ENCODE measurements at regions not wholly inside any gene's neighbourhood (a gene's known extent, or its start where the extent isn't known, plus 50 kb on each side); places are given as distances from the start of the nearest gene placed in this dataset.

DNA sequence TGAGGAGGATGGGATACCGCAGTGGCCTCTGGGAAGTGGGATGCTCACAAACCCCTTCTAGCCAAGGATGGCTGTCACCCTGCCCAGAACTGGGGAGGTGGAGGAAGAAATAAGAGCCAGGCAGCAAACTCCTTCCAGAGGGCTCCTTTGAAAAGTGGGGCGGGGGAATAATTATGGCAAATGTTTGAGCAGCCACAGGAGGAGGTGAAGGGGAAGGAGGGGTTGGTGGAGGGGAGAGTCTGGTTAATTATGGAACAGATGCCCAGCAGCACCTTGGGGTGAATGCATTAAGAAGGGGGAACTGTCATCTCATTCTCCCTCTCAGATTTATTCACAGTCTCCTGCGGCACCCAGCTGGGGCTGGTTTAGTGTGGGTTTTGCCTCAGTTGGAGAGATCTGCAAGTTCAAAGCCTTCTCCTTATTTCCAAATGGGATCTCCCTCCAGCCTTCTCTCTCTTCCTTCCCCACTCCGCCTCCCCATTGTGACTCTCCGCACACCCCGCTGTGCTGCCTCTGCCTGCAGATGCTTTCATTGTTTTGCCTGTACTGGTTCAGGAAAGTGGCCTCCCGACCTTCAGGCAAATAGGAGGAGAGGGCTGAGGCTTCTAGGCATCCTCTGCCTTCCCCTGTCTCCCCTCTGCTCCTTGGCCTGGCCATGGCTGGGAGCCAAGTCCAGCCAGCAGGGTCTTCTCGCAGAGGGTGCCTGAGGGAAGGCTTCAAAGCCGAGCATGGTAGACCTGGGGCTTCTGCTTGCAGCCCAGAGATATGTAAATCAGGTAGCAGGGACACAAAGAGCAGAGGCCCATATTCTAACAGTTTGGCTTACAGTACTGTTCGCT is 457.2 kb upstream of the MEX3C start:
- DNase-seq: no peak

DNA sequence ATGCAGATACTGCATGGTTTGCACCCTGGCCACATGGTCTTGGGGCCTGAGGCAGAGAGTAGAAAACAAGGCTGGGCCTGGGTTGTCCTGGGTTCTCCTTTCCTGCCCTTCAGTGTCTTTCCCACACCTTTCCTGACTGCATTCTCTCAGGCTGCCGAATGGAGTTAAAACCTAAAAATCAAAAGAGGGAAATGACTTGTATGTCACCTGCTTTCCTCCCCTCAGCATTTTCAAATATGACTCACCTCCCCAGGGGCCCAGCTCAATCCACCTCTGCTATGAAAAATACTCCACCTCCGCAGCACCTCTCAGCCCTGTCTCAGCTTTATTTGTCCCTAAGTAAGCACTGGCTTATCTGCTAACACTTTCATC is 457.8 kb upstream of the MEX3C start:
- DNase-seq: no peak

DNA sequence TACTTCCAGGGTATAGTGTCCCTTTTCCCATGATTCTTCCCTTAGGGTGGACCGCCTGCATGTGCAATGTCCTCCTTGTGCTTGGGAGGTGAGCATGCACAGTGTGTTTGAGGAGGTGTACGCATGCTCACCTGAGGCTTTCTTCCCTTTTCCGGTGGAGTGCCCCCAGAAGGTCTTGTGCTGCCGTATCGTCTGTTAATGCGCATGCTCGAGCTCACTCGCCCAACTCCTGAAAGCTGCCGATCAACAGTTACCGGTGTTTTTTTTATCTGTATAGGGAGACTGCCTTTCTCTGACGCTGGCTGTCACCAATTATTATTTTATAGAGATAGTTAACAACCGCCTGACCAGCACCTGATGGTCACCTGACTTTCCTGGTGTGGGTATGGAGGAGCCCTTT is 458.8 kb upstream of the MEX3C start:
- DNase-seq: no peak

DNA sequence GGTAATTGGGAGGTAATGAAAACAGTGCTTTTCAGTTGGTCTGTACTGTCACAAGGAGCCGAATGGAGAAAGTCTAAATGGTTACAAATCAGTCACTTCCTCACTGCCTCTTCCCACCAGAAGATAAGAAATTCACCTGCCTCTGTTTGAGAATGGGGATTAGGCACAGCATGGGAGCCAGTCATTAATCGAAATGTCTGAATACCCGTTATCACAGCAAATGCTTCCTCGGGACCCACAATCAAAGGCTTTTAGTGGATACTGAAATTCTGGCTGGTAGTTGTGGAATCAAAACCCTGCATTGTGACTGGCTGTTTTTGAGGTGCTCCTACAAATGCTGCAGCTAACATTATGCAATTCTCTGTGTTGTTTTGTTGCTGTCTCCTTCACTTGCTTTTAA is 461.0 kb upstream of the MEX3C start:
- DNase-seq: no peak

DNA sequence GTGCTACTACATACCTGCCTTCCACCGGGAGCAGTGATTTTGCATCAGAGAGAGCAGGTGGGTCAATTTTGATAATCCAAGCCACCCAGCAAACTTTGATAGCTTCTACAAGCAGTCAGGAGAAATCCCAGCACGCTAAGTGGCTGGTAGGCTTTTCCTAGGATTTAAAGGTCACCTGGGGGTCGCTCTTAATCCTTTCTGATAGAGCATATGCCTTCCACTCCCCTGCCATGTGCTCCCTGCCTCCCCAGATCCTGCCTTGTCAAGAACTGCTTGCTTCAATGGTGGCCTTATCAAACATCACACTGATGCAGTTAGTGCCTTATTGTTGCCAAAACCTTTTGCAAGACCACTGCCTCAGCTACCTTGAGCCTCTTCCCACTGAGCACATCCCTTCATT is 462.3 kb upstream of the MEX3C start:
- DNase-seq: no peak

DNA sequence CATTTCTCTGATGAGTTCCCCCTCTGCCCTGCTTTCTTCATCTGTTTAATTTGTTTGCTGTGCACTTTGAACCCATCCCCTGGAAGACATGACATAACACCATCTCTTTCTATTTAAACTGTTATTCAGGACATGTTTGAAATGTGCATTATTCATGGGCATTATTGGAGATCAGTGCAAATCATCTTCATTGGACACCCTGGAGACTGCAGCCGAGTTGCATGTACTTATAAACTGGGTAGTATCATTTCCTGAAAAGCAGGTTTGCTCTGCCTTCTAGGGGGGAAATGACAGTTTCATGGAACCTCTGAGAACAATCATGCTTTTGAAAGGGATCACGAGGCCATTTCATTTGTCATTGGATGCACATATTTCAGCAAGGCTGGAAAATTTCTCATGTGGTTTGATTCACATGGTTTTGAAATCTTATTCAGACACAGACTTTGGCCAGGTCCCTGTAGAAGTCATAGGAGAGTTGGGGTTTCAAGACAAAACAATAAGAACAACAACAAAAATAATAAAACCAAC is 462.8 kb upstream of the MEX3C start:
- DNase-seq: no peak

DNA sequence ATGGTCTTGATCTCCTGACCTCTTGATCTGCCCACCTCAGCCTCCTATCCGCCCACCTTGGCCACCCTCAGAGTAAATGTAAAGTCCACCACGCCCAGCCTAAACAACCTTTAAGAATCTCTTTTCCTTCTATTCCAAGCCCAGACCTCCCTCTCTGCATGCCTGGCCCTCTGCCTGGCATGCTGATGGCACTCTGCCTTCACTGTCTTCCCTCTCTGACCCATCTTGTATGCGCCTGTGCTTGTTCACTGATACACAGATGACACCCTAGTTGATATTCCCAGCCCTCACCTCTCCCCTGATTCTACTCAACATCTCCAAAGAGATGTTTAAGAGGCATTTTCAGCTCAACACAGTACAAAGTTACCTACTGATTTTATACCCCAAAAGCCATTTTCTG is 466.8 kb upstream of the MEX3C start:
- no peak for DNase-seq

DNA sequence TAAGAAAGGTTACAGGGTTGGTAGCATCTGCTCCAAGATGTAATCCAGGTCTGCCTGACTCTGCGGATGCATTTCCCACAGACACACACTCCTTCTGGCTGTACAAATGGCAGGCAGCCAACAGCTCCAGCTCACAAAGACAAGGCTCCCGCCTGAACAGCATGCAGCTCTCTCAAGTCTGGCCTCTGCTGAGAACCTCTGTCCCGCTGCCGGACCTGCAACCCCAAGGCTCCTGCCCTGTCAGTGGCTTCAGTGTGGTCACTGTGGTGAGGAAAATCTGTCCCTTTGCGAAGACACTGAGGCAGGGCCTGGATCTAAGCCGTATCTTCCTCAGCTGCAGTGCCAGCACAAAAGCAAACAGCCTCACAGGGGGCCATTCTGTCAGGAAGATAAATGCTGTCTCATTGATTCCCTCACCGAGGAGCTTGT is 469.3 kb upstream of the MEX3C start:
- DNase-seq: peak; percentile 51

DNA sequence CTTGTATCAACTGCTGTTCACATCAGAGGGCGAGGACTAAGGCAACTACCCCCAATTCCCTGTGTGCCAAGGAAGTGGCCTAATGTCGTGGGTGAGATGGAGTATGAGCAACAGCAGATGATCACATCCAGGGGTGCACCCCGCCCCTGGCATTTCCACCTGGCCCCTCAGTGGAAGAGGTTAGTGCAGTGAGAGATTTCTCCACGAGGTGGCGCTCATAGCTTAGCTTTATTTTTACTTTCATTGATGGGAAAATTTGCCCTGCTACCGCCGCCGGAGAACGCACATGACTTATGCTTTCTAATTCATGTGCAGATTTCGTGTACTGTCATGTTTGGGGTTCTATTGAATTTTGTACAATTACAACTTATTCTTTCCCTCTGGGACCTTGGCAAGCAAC is 470.6 kb upstream of the MEX3C start:
- peak; percentile 52 for DNase-seq

DNA sequence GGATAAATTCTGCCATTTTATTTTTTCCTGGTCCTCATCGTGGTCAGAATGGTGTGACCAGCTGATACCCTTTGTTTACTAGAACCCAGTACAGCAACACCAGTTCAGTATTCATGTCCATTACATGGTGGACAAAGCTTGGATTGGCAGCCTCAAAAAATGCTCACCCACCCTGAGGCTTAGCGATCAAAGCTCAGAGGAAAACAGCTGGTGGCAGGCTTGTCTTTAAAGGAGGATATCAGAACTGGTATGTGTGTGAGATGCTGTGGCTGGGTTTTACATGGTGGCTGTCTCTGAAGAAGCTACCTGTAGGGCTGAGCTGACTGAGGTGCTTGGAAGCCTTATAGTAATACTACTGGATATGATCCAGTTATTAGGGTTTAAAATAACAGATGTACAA is 471.1 kb upstream of the MEX3C start:
- no peak for DNase-seq

DNA sequence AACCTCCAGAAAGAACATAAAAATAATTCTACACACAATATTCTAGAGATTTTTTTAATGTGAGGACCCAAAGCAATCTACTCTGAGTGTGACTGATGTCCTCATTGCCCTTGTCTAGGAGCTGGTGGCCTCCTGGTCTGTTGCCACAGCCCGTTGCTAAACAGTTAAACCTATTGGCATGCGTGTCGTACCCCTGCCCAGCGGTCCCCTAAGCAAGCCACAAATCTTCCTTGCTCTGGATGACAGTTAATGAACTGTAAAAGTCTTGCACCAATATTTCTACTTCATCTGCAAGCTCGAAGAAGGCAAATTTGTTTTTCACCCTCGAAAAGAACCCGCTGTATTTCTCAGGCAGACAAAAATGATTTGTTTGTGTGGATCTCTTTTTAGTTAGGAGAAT is 489.1 kb upstream of the MEX3C start:
- DNase-seq: no peak

DNA sequence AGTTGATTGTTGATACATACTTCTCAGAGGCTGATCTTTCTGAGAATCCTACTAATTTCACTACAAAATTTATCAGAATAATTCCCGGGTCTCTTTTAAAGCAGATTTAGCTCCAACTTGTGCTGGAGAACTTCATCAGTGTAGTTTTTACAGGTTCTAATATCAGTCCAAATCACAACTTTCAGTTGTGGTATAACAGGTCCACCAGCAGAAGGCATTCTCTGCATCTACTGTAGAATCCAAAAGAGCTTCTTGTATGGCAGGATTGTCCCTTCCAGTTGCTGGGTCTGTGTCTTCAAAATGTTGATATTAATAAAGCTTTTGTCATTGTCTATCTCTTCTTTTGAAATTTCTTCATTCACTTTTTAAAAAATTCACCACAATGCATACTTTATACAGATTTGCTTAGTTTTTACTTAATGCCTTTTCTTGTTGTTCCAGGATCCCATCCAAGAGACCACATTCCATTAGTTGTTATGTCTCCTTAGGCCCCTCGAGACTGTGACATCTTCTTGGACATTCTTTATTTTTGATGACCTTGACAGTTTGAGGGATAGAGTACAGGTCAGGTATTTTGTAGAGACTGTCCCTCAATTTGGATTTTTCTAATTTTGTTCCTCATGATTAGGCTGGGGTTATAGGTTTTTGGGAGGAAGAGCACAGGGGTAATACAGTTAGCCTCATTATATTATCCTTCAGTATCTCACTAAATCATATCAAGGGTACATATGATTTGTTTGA is 490.5 kb upstream of the MEX3C start:
- DNase-seq: no peak

DNA sequence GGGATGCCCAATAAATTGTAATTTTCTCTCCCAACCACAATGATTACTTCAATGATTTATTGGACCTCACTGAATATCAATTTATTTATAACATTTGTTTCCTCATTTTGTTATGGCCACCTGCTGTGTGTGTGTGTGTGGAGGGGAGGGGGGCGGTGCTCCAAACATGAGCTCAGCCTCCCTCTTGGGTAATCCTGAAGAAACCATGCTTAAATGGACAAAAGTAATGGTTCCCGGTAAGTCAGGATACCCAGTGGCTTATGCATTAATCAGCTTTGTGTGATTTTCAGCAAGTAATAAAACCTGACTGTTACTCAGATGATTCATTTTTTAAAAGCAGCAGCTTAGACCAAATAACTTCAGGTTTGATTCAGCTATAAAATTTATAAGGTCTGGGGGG is 495.1 kb upstream of the MEX3C start:
- DNase-seq: no peak

DNA sequence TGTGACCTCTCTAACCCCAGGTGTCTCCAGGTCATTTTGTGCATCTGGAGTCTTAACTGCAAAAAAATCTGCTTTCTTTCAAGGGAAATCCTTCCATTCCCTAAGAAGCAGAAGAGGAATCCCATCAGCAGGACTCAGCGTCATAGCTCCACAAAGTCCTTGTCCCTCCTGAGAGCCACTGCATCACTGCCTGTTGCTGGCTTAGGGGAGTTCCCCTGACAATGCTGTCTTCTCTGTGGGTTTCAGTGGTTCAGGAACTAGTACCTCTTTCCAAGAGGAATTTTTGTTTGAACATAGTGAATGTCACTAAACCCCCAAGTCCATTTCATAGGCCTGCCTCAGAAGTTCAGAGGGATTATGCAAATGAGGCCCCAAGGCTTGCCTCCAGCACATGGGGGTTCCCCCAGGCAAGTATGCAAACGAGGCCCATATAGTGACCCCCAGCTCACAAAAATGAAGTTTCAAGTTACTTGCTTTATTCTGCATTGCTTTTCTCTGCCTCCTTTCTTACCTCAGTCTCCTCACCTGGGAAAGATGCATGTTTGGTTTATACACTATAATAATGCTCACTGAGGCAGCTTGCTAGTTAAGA is 513.9 kb upstream of the MEX3C start:
- no peak for DNase-seq

DNA sequence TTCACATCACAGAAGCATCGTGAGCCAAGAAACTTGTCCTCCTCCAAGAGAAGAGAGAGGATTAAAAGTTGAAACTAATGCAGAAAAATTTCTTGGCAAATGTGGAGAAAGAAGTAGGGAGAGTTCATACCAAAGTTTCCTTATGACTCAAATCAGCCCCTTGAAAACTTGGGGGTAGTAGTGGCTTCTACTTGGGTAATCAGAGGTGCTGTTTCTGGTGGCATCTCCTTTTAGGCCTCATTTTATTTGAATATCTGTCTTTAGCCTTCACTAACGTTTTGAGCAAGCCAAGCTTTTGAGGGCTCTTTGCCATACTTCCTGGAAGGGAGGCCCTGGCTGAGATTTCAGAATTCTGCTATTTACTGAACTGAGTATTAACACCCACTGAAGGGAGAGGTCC is 515.3 kb upstream of the MEX3C start:
- DNase-seq: no peak

DNA sequence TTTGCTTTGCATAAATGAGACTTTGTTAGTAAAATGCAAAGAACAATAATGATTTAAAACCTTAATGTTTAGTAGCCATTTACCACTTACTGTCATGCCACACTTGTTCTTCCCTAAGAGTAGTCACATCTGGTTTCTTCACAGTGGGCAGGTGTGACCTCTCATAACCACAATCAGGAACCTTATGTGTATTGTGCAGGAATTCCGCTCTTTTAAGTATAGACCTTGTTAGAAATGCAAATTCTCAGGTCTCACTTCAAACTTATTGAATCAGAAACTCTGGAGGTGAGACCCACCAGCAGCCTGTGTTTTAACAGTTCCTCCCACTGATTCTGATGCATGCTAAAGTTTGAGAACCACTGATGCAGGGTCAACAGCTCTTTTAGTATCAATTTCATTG is 518.8 kb upstream of the MEX3C start:
- DNase-seq: no peak

DNA sequence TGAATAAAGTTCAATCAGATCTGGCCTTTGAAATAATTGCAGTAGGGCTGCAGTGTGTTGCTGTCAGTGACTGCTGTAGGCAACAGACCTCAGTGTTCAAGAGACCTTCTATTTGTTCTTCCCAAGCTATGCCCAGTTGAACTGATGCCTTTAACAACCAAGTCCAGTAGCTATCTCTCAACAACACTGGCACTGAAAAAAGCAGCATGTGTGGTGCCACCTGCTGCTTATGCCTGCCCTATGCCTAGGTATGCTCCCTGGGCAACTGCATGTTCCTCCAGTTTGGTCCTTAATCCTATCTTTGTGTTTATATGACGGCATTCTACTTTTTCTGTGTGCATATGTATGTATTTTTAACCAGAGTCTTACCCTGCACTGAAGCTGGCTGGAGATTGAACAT is 523.9 kb upstream of the MEX3C start:
- no peak for DNase-seq

DNA sequence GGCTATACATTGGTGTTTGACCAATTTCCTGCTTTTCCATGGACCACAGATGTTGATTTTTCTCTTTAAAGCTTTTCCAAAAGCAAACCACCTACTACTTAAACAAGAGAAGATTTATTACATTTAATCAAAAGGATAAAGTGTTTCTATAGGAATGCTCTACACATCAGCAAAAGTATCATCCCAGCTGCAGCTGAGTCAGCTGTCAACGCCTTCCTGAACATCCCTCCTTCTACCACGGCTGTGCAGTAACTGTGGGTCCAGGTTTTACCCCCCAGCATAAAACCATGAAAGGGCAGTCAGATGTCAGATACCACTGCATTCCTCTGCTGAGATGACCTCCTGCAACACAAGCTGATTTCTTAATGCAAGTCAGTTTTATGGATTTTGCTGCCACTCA is 524.5 kb upstream of the MEX3C start:
- peak; percentile 1 for DNase-seq

DNA sequence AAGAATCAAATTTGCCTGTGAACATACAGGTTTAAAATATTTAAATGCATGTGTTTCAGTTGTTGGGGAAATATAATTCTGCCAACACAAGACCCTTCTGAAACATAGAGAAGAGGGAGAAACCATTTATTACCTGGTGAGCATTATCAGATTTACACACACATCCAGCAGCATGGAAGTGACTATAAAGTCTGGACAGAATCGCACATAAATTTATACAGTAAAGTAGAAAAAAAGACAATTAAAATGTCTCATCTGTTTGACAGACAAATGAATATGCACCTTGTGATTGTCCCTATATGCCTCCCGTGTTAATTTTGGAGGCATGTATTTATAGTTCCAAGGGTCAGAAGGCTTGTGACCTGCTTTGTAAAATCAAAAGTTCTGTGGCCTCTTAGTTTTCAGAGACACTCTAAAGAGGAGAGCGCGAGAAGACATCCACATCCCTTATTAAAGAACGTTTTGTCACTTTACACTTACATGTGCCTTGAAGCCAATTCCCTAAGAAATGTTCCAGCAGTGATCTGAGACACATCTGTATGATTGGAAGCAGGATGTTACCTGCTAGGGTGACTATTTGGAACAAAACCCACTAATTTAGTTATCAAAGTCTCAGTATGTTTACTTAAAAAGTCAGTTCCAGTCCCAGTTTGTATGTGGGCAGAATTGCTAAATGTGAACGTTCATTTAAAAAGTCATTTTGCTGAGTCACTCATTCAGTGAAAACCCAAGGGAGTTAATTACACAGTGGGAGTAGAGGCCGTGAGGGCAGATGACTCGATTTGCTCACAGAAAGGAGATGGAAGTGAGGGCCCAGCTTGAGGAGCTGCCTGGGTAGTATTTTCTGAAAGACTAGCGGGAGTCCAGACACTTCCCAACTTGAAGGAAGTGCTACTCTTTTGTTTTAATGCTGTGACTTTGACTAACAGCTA is 527.6 kb upstream of the MEX3C start:
- DNase-seq: peak; percentile 38

DNA sequence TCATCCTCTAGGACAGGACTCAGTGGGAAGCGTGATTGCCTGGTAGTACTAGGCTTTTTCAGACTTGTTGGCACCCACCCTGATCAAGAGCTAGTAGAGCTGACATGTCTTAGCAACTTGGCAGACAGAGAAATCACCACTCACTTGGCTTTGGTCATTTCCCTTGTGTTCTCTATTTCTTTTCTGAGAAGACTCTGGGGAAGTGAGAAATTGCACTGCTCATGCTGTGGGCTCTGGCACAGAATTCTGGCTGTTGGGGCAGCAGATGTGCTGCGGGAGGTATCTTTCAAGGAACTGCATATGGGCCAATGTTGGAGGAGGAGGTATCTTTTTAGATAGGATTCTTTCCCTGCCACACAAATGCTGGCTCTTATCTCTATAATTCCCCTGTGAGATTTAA is 529.1 kb upstream of the MEX3C start:
- no peak for DNase-seq

DNA sequence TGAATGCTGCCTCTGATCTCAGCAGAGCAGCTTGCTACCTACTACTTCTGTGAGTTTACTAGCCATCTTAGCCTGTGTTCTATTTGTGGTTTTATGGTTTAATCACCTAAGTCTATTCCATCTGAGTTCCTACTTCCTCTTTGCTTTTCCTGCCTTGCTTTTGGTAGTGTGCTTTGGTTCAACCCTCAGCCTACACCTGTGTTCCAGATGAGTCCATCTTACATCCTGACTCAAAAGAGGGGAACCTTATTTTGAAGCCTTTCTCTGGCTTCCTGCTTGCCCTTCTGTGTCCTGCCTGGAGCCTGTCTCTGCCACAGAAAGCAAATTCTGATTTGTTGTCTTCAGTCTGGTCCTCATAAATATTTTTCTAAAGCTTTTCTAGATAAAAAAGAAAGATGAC is 530.3 kb upstream of the MEX3C start:
- DNase-seq: no peak

DNA sequence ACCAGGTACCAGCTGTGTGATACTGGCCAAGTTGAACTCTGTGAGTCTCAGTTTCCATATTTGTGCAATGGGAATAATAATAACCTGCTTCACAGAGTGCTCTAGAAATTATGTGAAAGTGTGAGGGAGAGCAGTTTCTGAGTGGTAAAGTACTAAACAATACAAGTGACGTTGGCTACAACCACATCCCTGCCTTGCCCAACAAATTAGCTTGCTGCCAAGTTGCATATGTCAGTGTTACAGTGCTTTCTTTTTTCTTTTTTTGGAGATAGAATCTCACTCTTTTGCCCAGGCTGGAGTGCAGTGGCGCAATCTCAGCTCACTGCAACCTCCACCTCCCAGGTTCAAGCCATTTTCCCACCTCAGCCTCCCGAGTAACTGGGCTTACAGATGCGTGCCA is 533.6 kb upstream of the MEX3C start:
- DNase-seq: no peak

DNA sequence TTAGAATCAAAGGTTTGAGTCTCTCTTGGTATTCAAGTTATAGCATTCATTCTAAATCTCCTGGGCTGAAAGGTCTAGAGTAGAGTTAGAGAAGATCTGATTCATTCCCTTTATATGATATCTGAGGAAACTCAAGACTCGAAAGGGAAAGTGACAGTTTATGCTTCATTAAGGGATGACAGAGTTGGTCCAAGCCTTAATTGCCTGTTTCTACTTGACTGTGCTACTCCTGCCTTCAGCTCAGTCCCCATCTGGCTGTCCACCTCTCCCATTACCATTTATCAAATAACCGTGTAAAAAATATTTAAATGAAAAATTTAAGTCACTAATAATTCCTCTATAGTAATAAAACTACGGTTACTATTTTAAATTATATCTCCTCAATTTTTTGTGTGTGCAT is 537.1 kb upstream of the MEX3C start:
- DNase-seq: no peak
